ENCODE measurements at regions not wholly inside any gene's neighbourhood (a gene's known extent, or its start where the extent isn't known, plus 50 kb on each side); places are given as distances from the start of the nearest gene placed in this dataset.

DNA sequence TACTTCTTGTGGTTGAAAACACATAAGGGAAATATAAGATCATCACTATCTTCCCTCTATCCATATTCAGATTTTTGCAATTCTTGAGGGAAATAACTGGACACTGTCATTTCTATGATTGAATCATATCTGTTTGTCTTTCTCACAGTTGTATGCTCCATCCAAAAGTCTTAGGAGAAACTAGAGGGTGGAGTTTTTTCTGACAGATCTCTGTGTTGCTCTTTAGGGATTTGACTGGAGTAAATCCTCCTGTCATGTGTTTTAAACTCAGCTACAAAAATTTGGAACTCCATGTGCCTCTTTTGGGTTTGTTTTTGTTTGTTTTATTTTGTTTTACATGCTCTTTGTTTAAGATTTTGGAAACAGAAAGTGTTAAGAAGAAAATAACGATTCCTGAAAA, 136.5 kb downstream of the SPATA18 start:
- Histone ChIP-seq H2BK5ac (ENCODE audit: low read length) (no peak overlapping the region), H4K5ac (ENCODE audit: low read length) (no peak overlapping the region), H3K27me3 (ENCODE audit: insufficient read depth, low read length, poor library complexity) (no peaks in the 10 kb centered on the region), H3K23ac (ENCODE audit: low read length) (no peak overlapping the region), H3K4ac (ENCODE audit: low read depth, low read length) (no peak overlapping the region), H3K56ac (ENCODE audit: low read length) (no peak overlapping the region), H2BK15ac (replicated peaks; ENCODE audit: low read depth) (no peak overlapping the region), H3K9ac (ENCODE audit: low read length) (no peak overlapping the region), H3K4me3 (ENCODE audit: low read length) (no peak overlapping the region), H2BK120ac (ENCODE audit: low read depth, low read length) (no peak overlapping the region), H3K4me1 (ENCODE audit: control insufficient read depth, low read depth, low read length) (no peaks in the 10 kb centered on the region), H2AK5ac (ENCODE audit: low read length) (no peak overlapping the region), H4K8ac (ENCODE audit: low read depth, low read length) (no peak overlapping the region), H3K79me2 (ENCODE audit: control insufficient read depth, insufficient read depth, low read length) (no peaks in the 10 kb centered on the region), H3K79me1 (ENCODE audit: low read length) (no peaks in the 10 kb centered on the region), H3K18ac (ENCODE audit: low read length) (no peak overlapping the region), H3K36me3 (ENCODE audit: control insufficient read depth, insufficient read depth, low read length) (no peaks in the 10 kb centered on the region), H3K4me2 (ENCODE audit: low read length) (no peak overlapping the region), H3K27ac (ENCODE audit: low read depth, low read length) (no peak overlapping the region)
- DNase-seq = no peak
- WGBS (ENCODE audit: extremely low coverage, insufficient coverage, low lambda C conversion rate) = no CpG with 5 or more reads among the region's 1 CpG

DNA sequence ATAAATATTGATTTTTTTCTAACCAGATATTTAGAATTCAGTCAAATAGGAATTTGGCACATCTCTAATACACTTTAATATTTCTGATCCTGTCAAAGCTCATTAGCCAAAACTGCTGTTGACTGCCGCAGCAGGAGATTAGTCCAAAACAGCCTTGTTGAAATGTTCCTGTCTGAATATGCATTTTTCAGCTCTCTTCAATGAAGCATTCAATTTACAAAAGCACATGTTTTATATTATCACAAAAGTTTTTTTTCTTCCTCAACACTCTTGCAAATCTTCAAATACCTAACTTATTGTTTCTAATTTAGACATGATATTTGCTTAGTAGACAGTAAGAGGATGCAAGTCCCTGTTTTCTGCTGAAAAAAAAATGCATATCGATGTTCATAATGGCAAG, 140.9 kb downstream of the SPATA18 start:
- H3K79me1 ChIP-seq (ENCODE audit: low read length) = no peaks in the 10 kb centered on the region
- no peak overlapping the region for H2BK5ac ChIP-seq (ENCODE audit: low read length)
- H3K4ac ChIP-seq (ENCODE audit: low read depth, low read length) = no peak overlapping the region
- H3K9ac ChIP-seq (ENCODE audit: low read length) = no peak overlapping the region
- H2AK5ac ChIP-seq (ENCODE audit: low read length) = no peak overlapping the region
- H3K79me2 ChIP-seq (ENCODE audit: control insufficient read depth, insufficient read depth, low read length) = no peaks in the 10 kb centered on the region
- no peak overlapping the region for H2BK15ac ChIP-seq (replicated peaks; ENCODE audit: low read depth)
- H3K27me3 ChIP-seq (ENCODE audit: insufficient read depth, low read length, poor library complexity) = no peaks in the 10 kb centered on the region
- no peak overlapping the region for H3K27ac ChIP-seq (ENCODE audit: low read depth, low read length)
- no peak overlapping the region for H4K5ac ChIP-seq (ENCODE audit: low read length)
- H3K4me3 ChIP-seq (ENCODE audit: low read length) = no peak overlapping the region
- H3K23ac ChIP-seq (ENCODE audit: low read length) = no peak overlapping the region
- H4K8ac ChIP-seq (ENCODE audit: low read depth, low read length) = no peak overlapping the region
- WGBS (ENCODE audit: extremely low coverage, insufficient coverage, low lambda C conversion rate) = no CpG with 5 or more reads among the region's 2 CpGs
- no peaks in the 10 kb centered on the region for H3K36me3 ChIP-seq (ENCODE audit: control insufficient read depth, insufficient read depth, low read length)
- H3K4me2 ChIP-seq (ENCODE audit: low read length) = no peak overlapping the region
- no peaks in the 10 kb centered on the region for H3K4me1 ChIP-seq (ENCODE audit: control insufficient read depth, low read depth, low read length)
- no peak for DNase-seq
- no peak overlapping the region for H3K18ac ChIP-seq (ENCODE audit: low read length)
- H3K56ac ChIP-seq (ENCODE audit: low read length) = no peak overlapping the region
- H2BK120ac ChIP-seq (ENCODE audit: low read depth, low read length) = no peak overlapping the region

GRCh38 chr4:52192721-52193135, 141.6 kb downstream of the SPATA18 start:
- Histone ChIP-seq H3K4me1 (ENCODE audit: control insufficient read depth, low read depth, low read length) (no peaks in the 10 kb centered on the region), H3K56ac (ENCODE audit: low read length) (no peak overlapping the region), H3K79me2 (ENCODE audit: control insufficient read depth, insufficient read depth, low read length) (no peaks in the 10 kb centered on the region), H3K79me1 (ENCODE audit: low read length) (no peaks in the 10 kb centered on the region), H3K4me2 (ENCODE audit: low read length) (no peak overlapping the region), H3K9ac (ENCODE audit: low read length) (no peak overlapping the region), H3K4ac (ENCODE audit: low read depth, low read length) (no peak overlapping the region), H2BK5ac (ENCODE audit: low read length) (no peak overlapping the region), H2AK5ac (ENCODE audit: low read length) (no peak overlapping the region), H2BK120ac (ENCODE audit: low read depth, low read length) (no peak overlapping the region), H3K36me3 (ENCODE audit: control insufficient read depth, insufficient read depth, low read length) (no peaks in the 10 kb centered on the region), H4K8ac (ENCODE audit: low read depth, low read length) (no peak overlapping the region), H4K5ac (ENCODE audit: low read length) (no peak overlapping the region), H3K27me3 (ENCODE audit: insufficient read depth, low read length, poor library complexity) (no peaks in the 10 kb centered on the region), H3K4me3 (ENCODE audit: low read length) (no peak overlapping the region), H3K27ac (ENCODE audit: low read depth, low read length) (no peak overlapping the region), H2BK15ac (replicated peaks; ENCODE audit: low read depth) (no peak overlapping the region), H3K18ac (ENCODE audit: low read length) (no peak overlapping the region), H3K23ac (ENCODE audit: low read length) (no peak overlapping the region)
- no CpG with 5 or more reads among the region's 6 CpGs for WGBS (ENCODE audit: extremely low coverage, insufficient coverage, low lambda C conversion rate)
- no peak for DNase-seq

- H3K23ac ChIP-seq (ENCODE audit: low read length) = no peak overlapping the region
- H3K79me1 ChIP-seq (ENCODE audit: low read length) = no peaks in the 10 kb centered on the region
- no peak overlapping the region for H3K18ac ChIP-seq (ENCODE audit: low read length)
- no peak overlapping the region for H3K56ac ChIP-seq (ENCODE audit: low read length)
- H2BK5ac ChIP-seq (ENCODE audit: low read length) = no peak overlapping the region
- no peak overlapping the region for H3K9ac ChIP-seq (ENCODE audit: low read length)
- H3K4me2 ChIP-seq (ENCODE audit: low read length) = no peak overlapping the region
- no peak overlapping the region for H3K27ac ChIP-seq (ENCODE audit: low read depth, low read length)
- no peak overlapping the region for H3K4ac ChIP-seq (ENCODE audit: low read depth, low read length)
- H2AK5ac ChIP-seq (ENCODE audit: low read length) = no peak overlapping the region
- no CpG with 5 or more reads among the region's 5 CpGs for WGBS (ENCODE audit: extremely low coverage, insufficient coverage, low lambda C conversion rate)
- no peak overlapping the region for H4K8ac ChIP-seq (ENCODE audit: low read depth, low read length)
- no peak overlapping the region for H4K5ac ChIP-seq (ENCODE audit: low read length)
- H3K79me2 ChIP-seq (ENCODE audit: control insufficient read depth, insufficient read depth, low read length) = no peaks in the 10 kb centered on the region
- DNase-seq = no peak
- no peaks in the 10 kb centered on the region for H3K36me3 ChIP-seq (ENCODE audit: control insufficient read depth, insufficient read depth, low read length)
- no peaks in the 10 kb centered on the region for H3K4me1 ChIP-seq (ENCODE audit: control insufficient read depth, low read depth, low read length)
- no peak overlapping the region for H2BK120ac ChIP-seq (ENCODE audit: low read depth, low read length)
- H3K4me3 ChIP-seq (ENCODE audit: low read length) = no peak overlapping the region
- H2BK15ac ChIP-seq (replicated peaks; ENCODE audit: low read depth) = no peak overlapping the region
- no peaks in the 10 kb centered on the region for H3K27me3 ChIP-seq (ENCODE audit: insufficient read depth, low read length, poor library complexity)
Measured at GRCh38 chr4:52195869-52196268, 144.8 kb downstream of the SPATA18 start.

- H4K8ac ChIP-seq (ENCODE audit: low read depth, low read length) = no peak overlapping the region
- WGBS (ENCODE audit: extremely low coverage, insufficient coverage, low lambda C conversion rate) = no CpG with 5 or more reads among the region's 1 CpG
- DNase-seq = no peak
- no peak overlapping the region for H3K4ac ChIP-seq (ENCODE audit: low read depth, low read length)
- no peaks in the 10 kb centered on the region for H3K36me3 ChIP-seq (ENCODE audit: control insufficient read depth, insufficient read depth, low read length)
- H3K23ac ChIP-seq (ENCODE audit: low read length) = no peak overlapping the region
- no peak overlapping the region for H3K27ac ChIP-seq (ENCODE audit: low read depth, low read length)
- H2BK5ac ChIP-seq (ENCODE audit: low read length) = no peak overlapping the region
- H2BK120ac ChIP-seq (ENCODE audit: low read depth, low read length) = no peak overlapping the region
- no peak overlapping the region for H3K18ac ChIP-seq (ENCODE audit: low read length)
- no peak overlapping the region for H3K56ac ChIP-seq (ENCODE audit: low read length)
- H3K4me2 ChIP-seq (ENCODE audit: low read length) = no peak overlapping the region
- H3K79me2 ChIP-seq (ENCODE audit: control insufficient read depth, insufficient read depth, low read length) = no peaks in the 10 kb centered on the region
- H2AK5ac ChIP-seq (ENCODE audit: low read length) = no peak overlapping the region
- H4K5ac ChIP-seq (ENCODE audit: low read length) = no peak overlapping the region
- no peaks in the 10 kb centered on the region for H3K27me3 ChIP-seq (ENCODE audit: insufficient read depth, low read length, poor library complexity)
- H3K4me3 ChIP-seq (ENCODE audit: low read length) = no peak overlapping the region
- no peaks in the 10 kb centered on the region for H3K4me1 ChIP-seq (ENCODE audit: control insufficient read depth, low read depth, low read length)
- no peak overlapping the region for H2BK15ac ChIP-seq (replicated peaks; ENCODE audit: low read depth)
- H3K79me1 ChIP-seq (ENCODE audit: low read length) = no peaks in the 10 kb centered on the region
- no peak overlapping the region for H3K9ac ChIP-seq (ENCODE audit: low read length)
Measured at GRCh38 chr4:52196606-52197130, 145.6 kb downstream of the SPATA18 start.

- H3K4me1 ChIP-seq (ENCODE audit: control insufficient read depth, low read depth, low read length) = no peaks in the 10 kb centered on the region
- no peaks in the 10 kb centered on the region for H3K79me1 ChIP-seq (ENCODE audit: low read length)
Measured at GRCh38 chr4:52197306-52197705, 146.2 kb downstream of the SPATA18 start.

More at GRCh38 chr4:52197306-52197705, 146.2 kb downstream of the SPATA18 start:
- DNase-seq = no peak
- no peak overlapping the region for H2BK15ac ChIP-seq (replicated peaks; ENCODE audit: low read depth)
- H3K4me3 ChIP-seq (ENCODE audit: low read length) = no peak overlapping the region
- no peak overlapping the region for H3K4me2 ChIP-seq (ENCODE audit: low read length)
- H3K23ac ChIP-seq (ENCODE audit: low read length) = no peak overlapping the region
- H3K18ac ChIP-seq (ENCODE audit: low read length) = no peak overlapping the region
- no peak overlapping the region for H2BK120ac ChIP-seq (ENCODE audit: low read depth, low read length)
- H3K36me3 ChIP-seq (ENCODE audit: control insufficient read depth, insufficient read depth, low read length) = no peaks in the 10 kb centered on the region
- no CpG with 5 or more reads among the region's 2 CpGs for WGBS (ENCODE audit: extremely low coverage, insufficient coverage, low lambda C conversion rate)
- H3K4ac ChIP-seq (ENCODE audit: low read depth, low read length) = no peak overlapping the region
- no peaks in the 10 kb centered on the region for H3K27me3 ChIP-seq (ENCODE audit: insufficient read depth, low read length, poor library complexity)
- H3K9ac ChIP-seq (ENCODE audit: low read length) = no peak overlapping the region
- no peak overlapping the region for H2AK5ac ChIP-seq (ENCODE audit: low read length)
- H4K8ac ChIP-seq (ENCODE audit: low read depth, low read length) = no peak overlapping the region
- H2BK5ac ChIP-seq (ENCODE audit: low read length) = no peak overlapping the region
- no peak overlapping the region for H4K5ac ChIP-seq (ENCODE audit: low read length)
- no peak overlapping the region for H3K27ac ChIP-seq (ENCODE audit: low read depth, low read length)
- no peak overlapping the region for H3K56ac ChIP-seq (ENCODE audit: low read length)
- no peaks in the 10 kb centered on the region for H3K79me2 ChIP-seq (ENCODE audit: control insufficient read depth, insufficient read depth, low read length)
